ENCODE measurements at regions not wholly inside any gene's neighbourhood (a gene's known extent, or its start where the extent isn't known, plus 50 kb on each side); places are given as distances from the start of the nearest gene placed in this dataset.

DNA sequence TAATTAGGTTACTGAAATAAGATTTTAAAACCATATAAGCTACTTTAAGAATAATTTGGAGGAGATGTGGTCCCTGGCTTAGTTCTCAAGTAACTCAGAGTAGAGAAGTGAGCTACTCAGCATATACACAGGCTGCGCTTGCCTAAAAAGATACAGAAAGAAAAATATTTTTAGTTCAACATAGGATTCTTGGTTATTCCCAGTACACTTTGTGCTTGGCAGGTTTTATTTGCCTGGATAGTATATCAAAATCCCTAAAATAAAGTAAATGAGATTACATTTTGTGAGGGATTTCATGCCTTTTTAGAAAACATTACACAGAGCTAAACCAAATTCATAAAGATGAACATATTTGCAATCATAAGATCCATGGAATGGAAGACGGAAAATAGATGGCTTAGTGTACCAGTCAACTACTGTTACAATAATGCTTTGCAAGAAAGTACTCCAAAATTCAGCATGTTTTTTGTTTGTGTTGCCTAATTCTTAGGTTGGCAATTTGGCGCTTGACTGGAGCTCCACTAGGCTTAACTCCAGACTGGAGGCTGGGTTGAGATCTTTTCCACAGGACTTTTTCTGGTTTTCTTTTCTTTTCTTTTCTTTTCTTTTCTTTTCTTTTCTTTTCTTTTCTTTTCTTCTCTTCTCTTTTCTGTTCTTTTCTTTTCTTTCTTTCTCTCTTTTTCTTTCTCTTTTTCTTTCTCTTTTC lies 600.5 kb upstream of the SYT4 start:
- DNase-seq (ENCODE audit: low read depth in 2 of 2): no peak

DNA sequence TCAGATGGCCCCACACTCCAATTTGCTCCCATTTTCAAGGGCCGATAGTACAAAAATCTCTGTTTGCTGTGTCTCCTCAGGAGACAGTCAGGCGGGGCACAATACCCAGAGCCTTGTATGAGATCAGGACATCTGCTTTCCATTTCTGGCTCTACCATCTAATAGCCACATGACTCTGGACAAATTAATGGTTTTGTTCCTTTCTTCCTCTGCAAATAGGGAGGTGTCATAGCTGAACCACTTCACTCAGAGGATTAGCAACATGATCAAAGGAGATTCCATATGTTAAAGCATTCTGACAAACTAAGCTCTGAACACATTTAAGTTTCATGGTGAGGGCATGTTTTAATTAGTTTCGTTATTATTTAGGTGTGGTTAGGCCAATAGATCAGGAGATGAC lies 602.1 kb upstream of the SYT4 start:
- DNase-seq (ENCODE audit: low read depth in 2 of 2): no peak

DNA sequence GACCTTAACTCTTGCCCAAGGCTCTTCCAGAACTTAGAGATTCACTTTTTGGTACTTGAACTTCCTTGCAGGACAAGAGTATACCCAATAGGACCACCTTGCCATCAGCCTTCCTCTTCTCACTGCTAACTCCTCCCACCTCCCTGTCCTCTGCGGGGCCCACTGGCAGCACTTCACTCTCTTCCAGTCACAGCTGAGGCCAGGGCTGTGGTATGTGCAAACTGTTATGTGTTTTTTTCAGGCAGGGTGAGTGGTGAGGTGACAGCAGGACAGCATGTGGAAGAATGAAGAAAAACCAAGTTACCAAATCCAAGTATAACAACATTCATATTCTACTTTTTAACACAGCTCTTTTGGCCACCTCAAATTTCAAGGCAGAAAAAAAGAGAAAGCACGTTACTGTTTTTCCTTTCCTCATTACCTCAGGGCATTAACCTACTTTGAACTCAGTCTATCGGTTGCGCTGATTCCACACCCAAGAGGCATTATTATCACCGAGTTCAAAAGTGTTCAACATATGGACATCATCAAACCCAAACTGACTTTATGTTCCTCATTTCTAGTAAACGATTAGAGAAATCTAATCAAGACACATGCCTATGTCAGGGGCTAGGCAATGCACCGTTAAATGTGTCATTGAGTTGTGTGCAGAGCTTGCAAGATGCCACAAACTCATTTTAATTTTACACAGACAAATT lies 605.2 kb upstream of the SYT4 start:
- no peak for DNase-seq (ENCODE audit: low read depth in 2 of 2)

DNA sequence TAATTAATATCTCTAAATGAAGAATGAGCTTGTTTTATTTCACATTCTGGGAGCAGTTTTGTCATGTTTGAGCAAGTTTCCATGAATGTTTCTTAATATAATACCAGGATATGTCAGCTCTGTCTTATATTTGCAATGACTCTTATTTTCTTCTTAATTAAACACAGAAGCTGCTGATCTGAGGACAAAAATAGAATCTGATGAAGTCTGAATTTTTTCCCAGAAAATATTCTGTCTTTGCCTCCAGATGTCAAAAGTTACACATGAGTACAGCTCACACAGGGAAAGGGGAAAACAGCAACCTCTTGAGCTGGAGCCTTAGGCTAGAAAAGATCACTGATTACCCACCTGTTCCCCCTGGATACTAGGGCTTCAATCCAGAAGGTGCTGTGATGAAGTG lies 606.6 kb upstream of the SYT4 start:
- DNase-seq (ENCODE audit: low read depth in 2 of 2): no peak

DNA sequence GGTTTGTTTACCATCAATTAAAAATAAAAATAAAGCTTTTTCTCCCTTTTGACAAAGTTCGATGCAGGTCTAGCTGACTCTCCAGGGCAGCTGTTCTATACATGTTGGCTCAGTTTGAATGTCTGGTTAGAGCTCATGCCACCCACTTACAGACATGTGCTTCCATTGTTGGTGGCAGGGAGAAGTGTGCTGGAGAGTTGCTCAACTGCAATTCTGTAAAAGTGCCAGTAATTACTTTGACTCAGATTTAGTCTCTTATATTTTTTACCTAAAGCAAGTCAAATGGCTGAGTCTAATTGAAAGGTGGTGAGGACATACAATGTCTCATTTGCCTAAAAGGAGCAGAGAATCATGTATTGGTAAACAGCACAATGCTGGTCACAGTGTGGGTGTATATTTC lies 609.1 kb upstream of the SYT4 start:
- DNase-seq (ENCODE audit: low read depth in 2 of 2): no peak

DNA sequence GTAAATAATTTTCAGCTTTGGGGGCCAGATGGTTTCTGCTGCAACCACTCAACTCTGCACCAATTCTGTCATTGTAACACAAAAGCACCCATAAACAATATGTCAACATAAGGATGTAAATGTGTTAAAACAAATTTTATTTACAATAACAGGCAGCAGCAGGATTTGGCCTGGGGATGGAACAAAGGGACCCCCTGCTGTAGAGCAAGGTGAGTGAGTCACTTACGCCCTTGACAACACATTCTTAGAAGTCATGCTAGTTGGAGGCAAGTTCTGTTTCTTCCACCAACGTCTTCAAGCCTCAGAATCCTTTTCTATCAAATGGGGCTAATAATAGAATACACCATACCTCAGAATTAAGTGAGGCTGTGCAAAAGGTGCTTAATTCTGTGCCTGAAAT lies 610.2 kb upstream of the SYT4 start:
- DNase-seq (ENCODE audit: low read depth in 2 of 2): no peak

DNA sequence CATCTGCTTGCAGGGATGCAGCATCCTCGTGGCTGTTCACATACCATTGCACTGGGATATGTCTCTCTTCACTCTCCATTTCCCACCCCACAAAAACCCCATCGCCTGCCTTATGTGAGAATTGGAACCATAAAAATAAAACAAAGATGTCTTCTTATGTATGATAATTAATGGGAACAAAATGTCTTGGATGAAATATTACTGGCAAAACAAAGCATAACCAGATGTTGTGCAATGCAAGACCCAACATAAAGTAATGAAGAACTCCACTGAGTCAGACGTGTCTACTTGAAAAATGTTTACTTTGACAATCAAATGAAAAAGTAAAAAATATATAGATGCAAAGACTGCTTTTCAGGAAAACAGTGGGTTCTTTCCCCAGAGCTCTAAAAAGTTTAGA lies 611.3 kb upstream of the SYT4 start:
- DNase-seq (ENCODE audit: low read depth in 2 of 2): no peak

DNA sequence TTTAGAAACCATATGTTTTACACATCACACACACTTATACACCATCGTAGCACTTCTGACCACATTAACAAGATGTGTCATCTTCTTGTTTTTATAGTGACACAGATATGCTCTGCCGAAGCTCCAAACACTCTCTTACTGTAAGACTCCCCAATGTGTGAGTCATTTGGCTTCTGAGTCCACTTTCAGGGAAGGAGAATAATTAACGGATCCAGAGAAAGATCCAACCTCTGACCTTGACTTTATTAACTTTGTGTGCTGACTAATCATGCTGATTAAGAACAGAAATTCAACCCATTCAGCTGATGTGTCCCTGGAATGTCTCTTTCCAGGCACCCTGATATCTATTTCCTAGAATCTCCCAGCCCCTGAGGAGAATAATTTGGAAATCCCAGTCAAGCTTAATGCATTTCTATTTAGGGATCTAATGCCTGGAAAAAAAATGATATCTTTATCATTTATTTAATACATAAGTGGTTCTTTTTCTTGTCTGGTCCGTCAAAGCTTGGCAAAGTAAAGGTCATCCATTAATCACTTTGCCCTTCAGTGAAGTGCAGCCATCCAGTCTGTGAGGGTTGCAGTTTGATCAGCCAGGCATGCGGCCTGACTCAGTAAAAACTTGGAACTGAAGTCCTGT lies 615.8 kb upstream of the SYT4 start:
- no peak for DNase-seq (ENCODE audit: low read depth in 2 of 2)

DNA sequence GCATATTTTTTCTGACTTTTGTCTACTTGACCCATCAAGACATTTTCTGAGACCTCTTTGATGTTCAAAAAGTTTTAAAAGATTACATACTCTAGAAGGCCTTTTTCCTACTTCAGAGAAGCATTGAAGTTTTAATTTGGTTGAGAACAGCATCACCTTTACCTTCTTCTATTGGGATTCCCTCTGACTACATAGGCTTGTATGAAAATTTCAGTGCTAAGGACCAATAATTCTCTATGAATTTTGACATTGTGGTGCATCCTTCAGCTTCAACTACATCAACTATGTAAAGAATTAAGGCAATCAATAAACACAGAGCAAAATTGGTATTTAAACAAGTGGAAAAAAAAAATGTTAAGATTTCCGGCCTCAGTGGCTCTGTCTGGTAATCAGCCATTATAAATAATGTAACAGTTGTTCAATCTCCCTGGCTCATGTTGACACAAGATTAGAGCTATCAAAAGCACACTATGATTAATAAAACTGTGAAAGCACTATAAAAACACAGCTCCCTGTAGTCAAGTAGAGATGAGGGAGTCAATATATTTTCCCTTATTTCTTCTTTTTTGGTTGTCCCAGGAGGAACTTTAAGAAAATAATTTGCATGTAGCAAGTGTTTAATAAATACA lies 627.0 kb upstream of the SYT4 start:
- DNase-seq (ENCODE audit: low read depth in 2 of 2): no peak

DNA sequence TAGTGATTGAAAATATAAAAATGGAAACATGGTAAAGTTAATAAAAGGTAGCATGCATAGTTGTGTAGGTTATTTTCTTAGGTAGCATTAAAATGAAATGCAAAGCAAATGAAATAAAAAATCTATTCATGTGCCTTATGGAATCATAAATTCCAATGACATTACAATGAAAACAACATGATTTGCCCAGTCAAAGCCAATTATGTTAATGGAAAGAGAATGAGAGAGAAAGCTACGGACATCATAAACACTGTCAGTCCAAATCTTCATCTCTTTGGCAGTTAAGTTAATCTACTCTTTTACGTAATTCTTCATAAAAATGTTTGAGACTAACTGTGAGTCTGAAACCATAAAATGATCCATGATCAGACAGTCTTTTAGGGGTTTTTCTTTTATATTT lies 636.7 kb upstream of the SYT4 start:
- DNase-seq (ENCODE audit: low read depth in 2 of 2): no peak

DNA sequence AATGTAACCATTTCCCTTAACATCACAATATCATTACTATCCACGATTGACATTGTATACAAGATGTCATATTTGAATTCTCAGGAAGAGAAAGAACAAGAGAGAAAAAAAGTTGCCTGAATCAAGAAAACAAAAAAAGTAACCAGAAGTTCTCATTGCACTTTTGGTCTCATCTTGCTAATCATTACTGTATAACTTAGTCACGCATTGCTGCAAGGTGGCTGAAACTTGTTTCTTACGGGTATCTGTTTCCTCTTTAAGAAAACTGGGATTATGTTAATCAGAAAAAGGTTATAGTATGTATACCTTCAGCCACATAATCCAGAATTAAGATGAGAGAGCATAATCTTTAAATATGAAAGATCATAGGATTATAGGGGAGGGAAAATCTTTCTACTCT lies 639.7 kb upstream of the SYT4 start:
- DNase-seq (ENCODE audit: low read depth in 2 of 2): no peak

DNA sequence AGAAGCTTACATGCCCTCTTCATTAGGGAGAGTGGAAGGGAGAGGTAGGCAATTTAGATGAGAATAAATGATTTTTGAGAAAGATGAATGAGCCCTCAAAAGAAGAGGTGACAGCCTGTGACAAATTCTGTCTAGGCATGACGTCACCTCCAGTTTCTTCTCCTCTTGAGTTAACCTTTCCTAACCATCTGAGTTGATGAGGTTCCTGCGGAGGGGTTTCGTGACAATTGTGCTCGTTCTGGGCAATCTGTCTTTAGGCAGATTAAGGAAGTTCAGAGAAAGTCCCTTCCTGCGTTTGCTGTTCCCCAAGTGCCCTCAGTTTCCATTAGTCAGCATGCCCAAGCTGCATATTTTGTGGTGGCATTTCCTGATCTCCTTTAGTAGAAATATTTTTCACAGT lies 640.2 kb upstream of the SYT4 start:
- DNase-seq (ENCODE audit: low read depth in 2 of 2): no peak

DNA sequence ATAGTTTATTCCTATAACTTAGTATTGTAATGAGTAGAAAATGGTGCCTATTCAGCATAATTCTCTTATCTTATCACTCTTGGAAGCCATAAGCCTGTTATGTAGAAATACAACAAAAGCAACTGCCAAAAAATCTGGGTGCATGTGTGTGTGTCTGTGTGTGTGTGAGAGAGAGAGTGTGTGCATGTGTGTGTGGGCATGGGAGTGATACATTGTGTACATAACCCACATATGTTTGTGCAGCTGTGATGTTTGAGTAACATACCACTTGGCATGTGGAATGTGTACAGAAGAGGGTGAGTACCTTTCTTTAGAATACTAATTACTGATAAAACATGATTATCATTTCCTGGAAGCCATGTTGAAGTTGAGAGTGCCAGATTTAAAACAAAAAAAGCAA lies 642.3 kb upstream of the SYT4 start:
- no peak for DNase-seq (ENCODE audit: low read depth in 2 of 2)

DNA sequence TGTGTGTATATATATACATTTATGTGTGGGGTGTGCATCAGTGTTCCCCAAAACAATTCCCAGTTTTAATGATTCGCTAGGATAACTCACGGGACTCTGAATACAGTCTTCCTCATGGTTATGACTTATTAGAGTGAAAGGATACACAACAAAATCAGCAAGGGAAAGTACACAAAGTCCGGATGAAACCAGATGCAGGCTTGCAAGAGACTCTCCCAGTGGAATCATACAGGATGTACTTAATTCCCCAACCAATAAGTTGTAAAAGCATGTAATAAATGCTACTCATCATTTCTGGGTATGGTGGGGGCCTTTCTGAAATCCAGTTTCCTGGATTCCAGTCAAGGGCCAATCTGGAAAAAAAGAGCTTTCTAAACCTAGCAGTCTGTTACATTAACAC lies 654.1 kb upstream of the SYT4 start:
- DNase-seq (ENCODE audit: low read depth in 2 of 2): no peak

DNA sequence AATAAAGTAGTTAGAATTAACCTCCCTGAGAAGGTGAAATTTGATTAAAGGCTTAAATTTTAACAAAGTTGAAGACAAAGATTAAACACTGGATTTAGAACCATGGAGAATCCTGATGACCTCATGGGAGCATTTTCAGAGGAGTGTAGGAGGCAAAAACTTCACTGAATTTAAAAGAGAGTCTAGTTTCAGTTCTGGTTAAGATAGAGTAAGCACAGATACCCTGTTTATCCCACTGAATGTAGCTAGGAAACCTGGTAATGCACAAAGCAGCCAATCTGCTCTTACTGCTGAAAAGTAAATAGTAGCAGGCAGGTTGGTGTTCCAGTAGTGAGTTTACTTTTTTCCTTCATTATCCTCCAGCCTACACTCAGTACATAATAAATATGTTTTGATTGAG lies 654.9 kb upstream of the SYT4 start:
- no peak for DNase-seq (ENCODE audit: low read depth in 2 of 2)

DNA sequence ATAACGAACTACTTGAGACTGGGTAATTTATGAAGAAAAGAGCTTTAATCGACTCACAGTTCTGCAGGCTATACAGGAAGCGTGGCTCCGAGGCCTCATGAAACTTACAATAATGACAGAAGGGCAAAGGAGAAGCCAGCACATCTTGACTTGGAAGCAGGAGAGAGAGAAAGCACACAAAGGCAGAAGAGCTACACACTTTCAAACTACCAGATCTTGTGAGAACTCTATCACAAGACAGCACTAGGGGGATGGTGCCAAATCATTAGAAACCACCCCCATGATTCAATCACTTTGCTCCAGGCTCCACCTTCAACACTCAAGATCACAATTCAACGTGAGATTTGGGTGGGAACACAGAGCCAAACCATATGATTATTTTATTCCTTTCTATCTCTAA lies 655.9 kb upstream of the SYT4 start:
- DNase-seq (ENCODE audit: low read depth in 2 of 2): no peak

DNA sequence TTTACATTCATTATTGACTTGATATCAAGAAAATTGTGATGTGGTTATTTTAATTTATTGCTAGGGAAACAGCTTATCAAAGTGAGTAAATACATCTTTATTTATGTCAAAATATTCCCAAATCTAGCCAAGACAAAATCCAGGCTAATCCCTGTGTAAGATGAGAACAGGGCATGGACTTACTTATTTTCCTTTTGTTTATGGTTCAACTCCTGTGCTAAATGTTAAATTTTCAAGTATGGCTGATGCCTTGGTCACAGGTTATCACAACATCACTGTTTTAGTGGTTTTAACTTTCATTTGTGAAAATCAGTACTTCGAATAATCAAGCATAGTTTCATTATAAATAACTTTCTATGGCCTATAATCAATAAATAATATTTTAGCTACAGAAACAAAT lies 657.0 kb upstream of the SYT4 start:
- no peak for DNase-seq (ENCODE audit: low read depth in 2 of 2)

DNA sequence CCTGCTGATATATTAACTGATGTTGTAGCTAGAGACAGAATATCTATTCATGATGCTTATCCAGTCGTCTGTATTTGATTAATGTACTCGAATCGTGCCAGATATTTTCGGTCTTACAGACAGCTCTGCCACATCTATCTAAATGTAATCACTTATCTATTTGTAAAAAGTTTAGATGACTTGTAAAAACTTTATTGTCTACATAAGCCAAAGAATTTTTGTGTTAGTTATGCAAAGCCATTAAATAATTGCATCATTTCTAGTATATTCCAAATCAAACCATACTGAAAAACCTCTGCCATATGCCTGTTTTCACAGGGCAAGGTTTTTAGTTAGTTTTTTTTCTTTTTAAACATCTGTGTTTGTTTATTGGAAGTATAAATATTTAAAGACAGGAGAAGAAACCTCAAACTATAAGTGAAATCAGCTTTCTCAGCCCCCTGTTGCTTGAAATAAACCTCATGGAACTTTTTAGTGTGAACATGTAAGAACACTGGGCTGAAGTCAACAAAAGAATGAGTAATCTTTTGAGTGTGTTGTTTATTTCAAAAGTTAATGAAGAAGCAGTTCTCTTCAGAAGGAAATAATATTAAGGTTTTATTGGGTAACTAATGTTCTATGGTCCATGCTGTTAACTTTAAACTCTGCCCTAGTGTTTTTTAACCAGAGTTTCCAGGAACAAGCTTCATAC lies 657.6 kb upstream of the SYT4 start:
- DNase-seq (ENCODE audit: low read depth in 2 of 2): no peak

DNA sequence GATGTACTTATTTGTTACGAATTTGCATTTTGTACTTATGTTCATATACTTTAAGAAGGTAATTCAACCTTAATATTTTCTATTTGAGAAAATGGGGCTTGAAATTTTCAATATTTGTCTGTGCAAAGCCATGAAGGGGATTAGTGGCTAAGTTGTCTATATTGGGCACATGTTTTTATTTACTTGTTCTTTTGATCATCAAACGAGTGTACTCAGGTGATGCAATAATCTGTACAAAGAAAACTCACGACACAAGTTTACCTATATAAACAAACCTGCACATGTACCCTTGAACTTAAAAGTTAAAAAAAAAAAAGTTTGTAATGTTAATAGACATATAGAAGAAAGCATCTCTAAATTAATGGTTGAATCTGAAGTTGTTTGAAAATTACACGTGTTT lies 658.9 kb upstream of the SYT4 start:
- no peak for DNase-seq (ENCODE audit: low read depth in 2 of 2)

DNA sequence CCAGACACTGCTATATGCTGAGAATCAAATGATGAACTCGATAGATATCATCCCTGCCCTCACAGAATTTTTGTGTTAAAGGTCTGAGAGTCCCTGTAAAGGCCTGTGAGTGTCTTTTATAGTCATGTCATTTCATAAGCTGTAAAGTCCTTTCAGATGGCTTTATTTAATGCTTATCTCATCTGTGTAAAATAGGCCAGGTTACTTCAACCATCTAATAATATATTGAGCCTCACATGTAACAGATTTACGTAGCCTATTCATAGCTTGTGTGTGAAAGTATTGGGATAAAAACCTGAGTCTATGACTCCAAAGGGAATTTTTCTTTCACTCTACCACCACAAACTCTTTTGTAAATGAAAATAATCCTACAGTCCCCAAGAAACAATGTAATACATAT lies 672.0 kb upstream of the SYT4 start:
- no peak for DNase-seq (ENCODE audit: low read depth in 2 of 2)

DNA sequence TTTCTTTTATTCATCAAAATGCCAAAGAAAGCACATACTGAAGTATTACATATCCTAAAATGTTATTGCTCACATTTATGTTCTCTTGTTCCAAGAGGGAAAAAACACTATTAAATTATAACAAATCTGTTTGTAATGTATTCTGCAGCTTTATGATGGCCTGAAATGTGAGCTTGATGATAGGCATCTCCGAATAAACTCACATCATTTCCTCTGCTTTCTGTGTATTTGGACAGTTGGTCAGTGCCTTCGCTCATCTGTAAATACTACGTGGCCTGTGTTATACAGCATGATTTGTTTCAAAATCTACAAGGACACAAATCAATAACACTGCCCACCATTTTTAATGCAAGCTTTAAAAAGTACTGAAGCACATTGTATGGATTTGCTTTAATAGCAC lies 672.8 kb upstream of the SYT4 start:
- DNase-seq (ENCODE audit: low read depth in 2 of 2): no peak

DNA sequence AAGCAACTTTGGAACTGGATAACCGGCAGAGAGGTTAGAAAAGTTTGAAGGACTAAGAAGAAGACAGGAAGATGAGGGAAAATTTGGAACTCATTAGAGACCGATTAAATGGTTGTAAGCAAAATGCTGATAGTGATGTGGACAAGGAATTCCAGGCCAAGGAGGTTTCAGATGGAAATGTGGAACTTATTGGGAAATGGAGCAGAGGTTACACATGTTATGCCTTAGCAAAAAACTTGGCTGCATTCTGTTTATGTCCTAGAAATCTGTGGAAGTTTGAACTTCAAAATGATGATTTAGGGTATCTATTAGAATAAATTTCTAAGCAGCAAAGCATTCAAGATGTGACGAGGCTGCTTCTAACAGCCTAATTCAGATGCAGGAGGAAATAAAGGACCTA lies 675.1 kb upstream of the SYT4 start:
- no peak for DNase-seq (ENCODE audit: low read depth in 2 of 2)

All from activated CD8-positive, alpha-beta memory T cell treated with anti-CD3 and anti-CD28 coated beads for 4 hours (primary cell).